T47D (cell line): ENCODE measurements at regions not wholly inside any gene's neighbourhood (a gene's known extent, or its start where the extent isn't known, plus 50 kb on each side); places are given as distances from the start of the nearest gene placed in this dataset.

Source experiments
- DNase-seq, 2 experiments: peaks; one replicate each; pipeline versions ENCODE4 v3.0.0 to v3.0.0-alpha.2; 2011 to 2012; ENCODE audit warnings: low read depth in 1 of 2, low spot score in 1 of 2
- JUND ChIP-seq: IDR thresholded peaks from 2 replicates; pipeline ENCODE4 v1.6.1; 2012; ENCODE audit warnings: low read depth
- in situ Hi-C: cut with HindIII; loops from 2 replicates; pipeline ENCODE4 v1.10.0; 2016; ENCODE audit warnings: low sequenced_read_pairs, low pct_unique_long_range_greater_than_20kb

GRCh38 chr2:128420131-128420530, 101.5 kb upstream of the HS6ST1 start:
- no peak for TF ChIP-seq JUND
- no peak for DNase-seq
- in situ Hi-C loops, result no loop called here

GRCh38 chr2:128420776-128421175, 102.1 kb upstream of the HS6ST1 start:
- in situ Hi-C loops, result no loop called here
- no peak for TF ChIP-seq JUND
- DNase-seq, result no peak

GRCh38 chr2:128421286-128421685, 102.6 kb upstream of the HS6ST1 start:
- in situ Hi-C loops, result no loop called here
- no peak for TF ChIP-seq JUND
- no peak for DNase-seq

- in situ Hi-C loops, result no loop called here
- TF ChIP-seq JUND, result no peak
- DNase-seq, result no peak
Measured at GRCh38 chr2:128421861-128422311, 103.2 kb upstream of the HS6ST1 start.

- no peak for TF ChIP-seq JUND
- no peak for DNase-seq
- in situ Hi-C loops, result no loop called here
Measured at GRCh38 chr2:128422571-128422970, 103.9 kb upstream of the HS6ST1 start.

- no peak for TF ChIP-seq JUND
- DNase-seq, result no peak
- in situ Hi-C loops, result no loop called here
Measured at GRCh38 chr2:128423788-128424165, 105.1 kb upstream of the HS6ST1 start.

GRCh38 chr2:128424406-128425171, 105.9 kb upstream of the HS6ST1 start:
- no peak for DNase-seq
- no peak for TF ChIP-seq JUND
- in situ Hi-C loops, result no loop called here

- in situ Hi-C loops, result no loop called here
- TF ChIP-seq JUND, result no peak
- DNase-seq, result no peak
Measured at GRCh38 chr2:128425216-128425615, 106.5 kb upstream of the HS6ST1 start.

- no peak for TF ChIP-seq JUND
- DNase-seq, result peak in 1 of 2 experiments; percentile 22
- in situ Hi-C loops, result no loop called here
Measured at GRCh38 chr2:128425731-128426620, 107.3 kb upstream of the HS6ST1 start.

GRCh38 chr2:128427413-128427755, 108.7 kb upstream of the HS6ST1 start:
- TF ChIP-seq JUND, result no peak
- in situ Hi-C loops, result no loop called here
- DNase-seq, result no peak

GRCh38 chr2:128428415-128428814, 109.7 kb upstream of the HS6ST1 start:
- no peak for TF ChIP-seq JUND
- DNase-seq, result no peak
- in situ Hi-C loops, result no loop called here

GRCh38 chr2:128432423-128432822, 113.8 kb upstream of the HS6ST1 start:
- in situ Hi-C loops, result no loop called here
- DNase-seq, result no peak
- no peak for TF ChIP-seq JUND

GRCh38 chr2:128433911-128434550, 115.4 kb upstream of the HS6ST1 start:
- TF ChIP-seq JUND, result no peak
- in situ Hi-C loops, result no loop called here
- DNase-seq, result no peak
